ENCODE measurements at regions not wholly inside any gene's neighbourhood (a gene's known extent, or its start where the extent isn't known, plus 50 kb on each side); places are given as distances from the start of the nearest gene placed in this dataset.

DNA sequence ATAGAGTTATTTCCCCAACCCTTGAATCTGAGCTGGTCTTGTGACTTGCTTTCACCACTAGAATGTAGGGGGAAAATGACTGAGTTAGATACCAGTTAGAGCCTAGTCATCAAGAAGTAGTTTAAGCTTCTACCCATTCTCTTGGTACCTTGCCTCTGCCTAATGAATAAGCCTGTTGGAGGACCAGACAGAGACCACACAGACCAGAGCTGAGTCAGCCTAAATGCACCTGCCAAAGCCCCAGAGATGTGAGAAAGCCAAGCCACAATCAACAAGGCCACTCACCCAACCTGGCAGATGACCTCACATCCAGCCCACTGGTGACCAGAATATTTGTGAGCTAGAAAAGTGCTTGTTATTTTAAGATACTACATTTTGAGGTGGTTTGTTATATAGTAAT lies 85.2 kb upstream of the DCLK2 start:
- Histone ChIP-seq H3K4me3 (ENCODE audit: insufficient read depth, low read length, poor library complexity, severe bottlenecking) (no peak overlapping the region), H3K4me2 (ENCODE audit: low read depth, low read length, poor library complexity, severe bottlenecking) (no peak overlapping the region), H3K79me2 (ENCODE audit: insufficient read depth, low read length) (no peaks in the 10 kb centered on the region), H3K9me2 (replicated peaks; ENCODE audit: insufficient read depth, low read length) (no peaks in the 10 kb centered on the region), H3F3A (ENCODE audit: insufficient read depth) (no peaks in the 10 kb centered on the region), H2AFZ (ENCODE audit: low read depth, low read length, severe bottlenecking) (no peak overlapping the region), H3K27ac (ENCODE audit: low read depth, low read length) (no peak overlapping the region), H4K20me1 (ENCODE audit: low read depth, low read length) (no peaks in the 10 kb centered on the region), H3K36me3 (ENCODE audit: low read length) (no peaks in the 10 kb centered on the region), H3K9ac (ENCODE audit: low read length) (no peak overlapping the region), H3K9me3 (ENCODE audit: insufficient read depth, low read length) (no peaks in the 10 kb centered on the region), H3K27me3 (ENCODE audit: low read length) (no peaks in the 10 kb centered on the region)
- TF ChIP-seq EZH2phosphoT487 (conservative IDR thresholded peaks at IDR 0.05; ENCODE audit: low read length) = no peak
- TF ChIP-seq, protein P1, sequence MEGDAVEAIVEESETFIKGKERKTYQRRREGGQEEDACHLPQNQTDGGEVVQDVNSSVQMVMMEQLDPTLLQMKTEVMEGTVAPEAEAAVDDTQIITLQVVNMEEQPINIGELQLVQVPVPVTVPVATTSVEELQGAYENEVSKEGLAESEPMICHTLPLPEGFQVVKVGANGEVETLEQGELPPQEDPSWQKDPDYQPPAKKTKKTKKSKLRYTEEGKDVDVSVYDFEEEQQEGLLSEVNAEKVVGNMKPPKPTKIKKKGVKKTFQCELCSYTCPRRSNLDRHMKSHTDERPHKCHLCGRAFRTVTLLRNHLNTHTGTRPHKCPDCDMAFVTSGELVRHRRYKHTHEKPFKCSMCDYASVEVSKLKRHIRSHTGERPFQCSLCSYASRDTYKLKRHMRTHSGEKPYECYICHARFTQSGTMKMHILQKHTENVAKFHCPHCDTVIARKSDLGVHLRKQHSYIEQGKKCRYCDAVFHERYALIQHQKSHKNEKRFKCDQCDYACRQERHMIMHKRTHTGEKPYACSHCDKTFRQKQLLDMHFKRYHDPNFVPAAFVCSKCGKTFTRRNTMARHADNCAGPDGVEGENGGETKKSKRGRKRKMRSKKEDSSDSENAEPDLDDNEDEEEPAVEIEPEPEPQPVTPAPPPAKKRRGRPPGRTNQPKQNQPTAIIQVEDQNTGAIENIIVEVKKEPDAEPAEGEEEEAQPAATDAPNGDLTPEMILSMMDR (IDR thresholded peaks at IDR 0.05; ENCODE audit: insufficient read depth, low read length, poor library complexity, severe bottlenecking) = no peak

DNA sequence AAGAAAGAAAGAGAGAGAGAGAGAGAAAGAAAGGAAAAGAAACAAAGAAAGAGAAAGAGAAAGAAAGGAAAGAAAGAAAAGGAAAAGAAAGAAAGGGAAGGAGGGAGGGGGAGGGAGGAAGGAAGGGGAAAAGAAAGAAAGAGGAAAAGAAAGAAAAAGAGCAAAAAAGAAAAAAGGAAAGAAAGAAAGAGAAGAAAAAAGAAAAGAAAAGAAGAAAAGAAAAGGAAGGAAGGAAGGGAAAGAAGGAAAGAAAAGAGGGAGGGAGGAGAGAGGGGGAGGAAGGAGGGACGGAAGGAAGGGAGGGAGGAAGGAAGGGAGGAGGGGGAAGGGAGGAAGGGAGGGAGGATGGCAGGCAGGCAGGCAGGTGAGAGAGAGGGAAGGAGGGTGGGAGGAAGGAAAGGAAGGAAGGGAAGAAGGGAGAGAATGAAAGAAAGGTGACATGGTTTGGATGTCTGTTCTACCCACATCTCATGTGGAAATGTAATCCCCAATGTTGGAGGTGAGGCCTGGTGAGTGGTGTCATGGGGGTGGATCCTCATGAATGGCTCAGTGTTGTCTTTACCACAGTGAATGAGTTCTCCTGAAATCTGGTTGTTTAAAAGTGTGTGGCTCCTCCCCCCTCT lies 83.0 kb upstream of the DCLK2 start:
- Histone ChIP-seq H3K9ac (ENCODE audit: low read length) (no peak overlapping the region), H2AFZ (ENCODE audit: low read depth, low read length, severe bottlenecking) (no peak overlapping the region), H3K9me3 (ENCODE audit: insufficient read depth, low read length) (no peaks in the 10 kb centered on the region)

DNA sequence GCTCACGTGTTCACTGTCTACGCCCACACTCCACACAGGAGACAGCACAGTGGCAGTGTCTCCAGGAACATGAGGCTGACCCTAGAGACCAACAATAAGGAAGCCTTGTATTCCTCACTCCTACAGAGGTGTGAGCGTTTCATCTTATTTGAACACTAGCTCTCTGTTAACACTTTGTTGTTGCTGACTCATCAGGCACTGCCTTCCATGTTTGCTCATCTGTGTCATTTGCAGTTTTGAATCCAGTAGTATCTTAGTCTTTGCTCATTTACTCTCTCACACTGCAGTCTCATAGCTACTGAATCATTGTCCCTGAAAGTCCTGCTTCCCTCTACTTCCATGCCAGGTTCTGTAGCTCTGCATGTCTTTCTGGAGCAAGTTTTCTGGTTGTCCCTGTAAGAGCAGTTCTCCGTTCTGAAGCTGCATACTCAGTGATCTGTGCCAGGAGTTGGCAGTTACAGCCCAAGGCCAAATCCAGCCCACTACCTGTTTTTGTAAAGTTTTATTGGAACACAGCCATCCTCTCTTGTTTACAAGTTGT lies 80.3 kb upstream of the DCLK2 start:
- H3K9ac ChIP-seq (ENCODE audit: low read length) = no peak overlapping the region
- H3K36me3 ChIP-seq (ENCODE audit: low read length) = no peaks in the 10 kb centered on the region
- H3K4me3 ChIP-seq (ENCODE audit: insufficient read depth, low read length, poor library complexity, severe bottlenecking) = no peak overlapping the region
- H3K79me2 ChIP-seq (ENCODE audit: insufficient read depth, low read length) = no peaks in the 10 kb centered on the region
- H3K4me2 ChIP-seq (ENCODE audit: low read depth, low read length, poor library complexity, severe bottlenecking) = no peak overlapping the region
- H3K9me3 ChIP-seq (ENCODE audit: insufficient read depth, low read length) = no peaks in the 10 kb centered on the region
- no peaks in the 10 kb centered on the region for H3K9me2 ChIP-seq (replicated peaks; ENCODE audit: insufficient read depth, low read length)
- H3K27ac ChIP-seq (ENCODE audit: low read depth, low read length) = no peak overlapping the region
- no peaks in the 10 kb centered on the region for H3F3A ChIP-seq (ENCODE audit: insufficient read depth)
- TF ChIP-seq, protein P1 (IDR thresholded peaks at IDR 0.05; ENCODE audit: insufficient read depth, low read length, poor library complexity, severe bottlenecking) = no peak
- TF ChIP-seq EZH2phosphoT487 (conservative IDR thresholded peaks at IDR 0.05; ENCODE audit: low read length) = no peak
- H2AFZ ChIP-seq (ENCODE audit: low read depth, low read length, severe bottlenecking) = no peak overlapping the region
- H3K27me3 ChIP-seq (ENCODE audit: low read length) = no peaks in the 10 kb centered on the region
- H4K20me1 ChIP-seq (ENCODE audit: low read depth, low read length) = no peaks in the 10 kb centered on the region

More for the DNA sequence above, 83.0 kb upstream of the DCLK2 start:
- no peaks in the 10 kb centered on the region for H3F3A ChIP-seq (ENCODE audit: insufficient read depth)
- no peak overlapping the region for H3K4me2 ChIP-seq (ENCODE audit: low read depth, low read length, poor library complexity, severe bottlenecking)
- no peaks in the 10 kb centered on the region for H3K27me3 ChIP-seq (ENCODE audit: low read length)
- H3K36me3 ChIP-seq (ENCODE audit: low read length) = no peaks in the 10 kb centered on the region
- TF ChIP-seq EZH2phosphoT487 (conservative IDR thresholded peaks at IDR 0.05; ENCODE audit: low read length) = no peak
- TF ChIP-seq, protein P1 (IDR thresholded peaks at IDR 0.05; ENCODE audit: insufficient read depth, low read length, poor library complexity, severe bottlenecking) = no peak
- H4K20me1 ChIP-seq (ENCODE audit: low read depth, low read length) = no peaks in the 10 kb centered on the region
- H3K9me2 ChIP-seq (replicated peaks; ENCODE audit: insufficient read depth, low read length) = no peaks in the 10 kb centered on the region
- H3K27ac ChIP-seq (ENCODE audit: low read depth, low read length) = no peak overlapping the region
- no peaks in the 10 kb centered on the region for H3K79me2 ChIP-seq (ENCODE audit: insufficient read depth, low read length)
- no peak overlapping the region for H3K4me3 ChIP-seq (ENCODE audit: insufficient read depth, low read length, poor library complexity, severe bottlenecking)
